ENCODE measurements at regions not wholly inside any gene's neighbourhood (a gene's known extent, or its start where the extent isn't known, plus 50 kb on each side); places are given as distances from the start of the nearest gene placed in this dataset.

GRCh38 chr12:107411792-107412535 lies 273.6 kb upstream of the PWP1 start:
- no peak for FAIRE-seq

- no peak for FAIRE-seq
Observed at GRCh38 chr12:107415071-107415470, 270.5 kb upstream of the PWP1 start.

- no peak for FAIRE-seq
Observed at GRCh38 chr12:107415834-107416233, 269.8 kb upstream of the PWP1 start.

- no peak for FAIRE-seq
Observed at GRCh38 chr12:107417004-107417403, 268.6 kb upstream of the PWP1 start.

GRCh38 chr12:107418981-107419380 lies 266.6 kb upstream of the PWP1 start:
- FAIRE-seq, result no peak

GRCh38 chr12:107423531-107423930 lies 262.1 kb upstream of the PWP1 start:
- FAIRE-seq, result no peak

- peak; percentile 68 for FAIRE-seq
Observed at GRCh38 chr12:107429006-107429705, 256.4 kb upstream of the PWP1 start.

- no peak for FAIRE-seq
Observed at GRCh38 chr12:107431942-107432341, 253.7 kb upstream of the PWP1 start.

- FAIRE-seq, result no peak
Observed at GRCh38 chr12:107435072-107435471, 250.5 kb upstream of the PWP1 start.

- FAIRE-seq, result no peak
Observed at GRCh38 chr12:107435520-107435919, 250.1 kb upstream of the PWP1 start.

- FAIRE-seq, result no peak
Observed at GRCh38 chr12:107436376-107436775, 249.2 kb upstream of the PWP1 start.

GRCh38 chr12:107436836-107437235 lies 248.8 kb upstream of the PWP1 start:
- FAIRE-seq, result no peak

GRCh38 chr12:107437954-107438353 lies 247.6 kb upstream of the PWP1 start:
- no peak for FAIRE-seq

- no peak for FAIRE-seq
Observed at GRCh38 chr12:107439026-107439738, 246.4 kb upstream of the PWP1 start.

- FAIRE-seq, result no peak
Observed at GRCh38 chr12:107440606-107441005, 245.0 kb upstream of the PWP1 start.

- no peak for FAIRE-seq
Observed at GRCh38 chr12:107441665-107442300, 243.8 kb upstream of the PWP1 start.

- no peak for FAIRE-seq
Observed at GRCh38 chr12:107442326-107442987, 243.1 kb upstream of the PWP1 start.

- FAIRE-seq, result no peak
Observed at GRCh38 chr12:107443320-107444090, 242.1 kb upstream of the PWP1 start.

- no peak for FAIRE-seq
Observed at GRCh38 chr12:107444771-107445170, 240.8 kb upstream of the PWP1 start.

GRCh38 chr12:107446476-107446875 lies 239.1 kb upstream of the PWP1 start:
- FAIRE-seq, result no peak

GRCh38 chr12:107447336-107447735 lies 238.3 kb upstream of the PWP1 start:
- FAIRE-seq, result no peak

- FAIRE-seq, result no peak
Observed at GRCh38 chr12:107448198-107448597, 237.4 kb upstream of the PWP1 start.

Data from islet of Langerhans (tissue), 1 donor.